A549 (cell line): ENCODE measurements at regions not wholly inside any gene's neighbourhood (a gene's known extent, or its start where the extent isn't known, plus 50 kb on each side); places are given as distances from the start of the nearest gene placed in this dataset.

Experiments
- ATAC-seq, 2 experiments: fragments of 200-7000 bp in 1 of 2; fragments of >200 bp in 1 of 2; cut with Nextera tagmentation in 1 of 2; cut with Tn5 transposase in 1 of 2; 3 replicates each; pipeline versions ENCODE4 v1.8.0 to v1.9.1; 2018 to 2020; ENCODE audit warnings: mild to moderate bottlenecking in 1 of 2, moderate library complexity in 1 of 2
- CTCF ChIA-PET: fragments of 300-600 bp; sonication (Branson Sonifier 250); formaldehyde crosslinking; extraction: SDS; loops from one replicate; lab custom pipeline; 2021; ENCODE audit warnings: antibody characterized with exemption, inconsistent platforms; lab: Yijun Ruan, JAX
- POLR2A ChIA-PET: fragments of 350-600 bp; formaldehyde crosslinking; extraction: SDS; loops from one replicate; lab custom pipeline; 2021; ENCODE audit warnings: antibody characterized with exemption, inconsistent platforms; lab: Yijun Ruan, JAX
- DNase-seq, 2 experiments: peaks; one replicate each; pipeline versions ENCODE4 v3.0.0 to v3.0.0-alpha.2; 2011 to 2016; ENCODE audit warnings: low read depth in 1 of 2, low spot score in 1 of 2
- FAIRE-seq: peaks from 2 replicates; lab custom pipeline; 2011; peaks lifted over from hg19 to GRCh38; lab: Jason Lieb, UNC
- H3K27ac ChIP-seq, 2 experiments: fragments of >200 bp; sonication (Bioruptor Twin); formaldehyde crosslinking; 3 replicates each; pipeline ENCODE4 v1.5.1; 2016 to 2017
- H3K4me1 ChIP-seq: fragments of >200 bp; sonication (Bioruptor Twin); formaldehyde crosslinking; 3 replicates; pipeline ENCODE4 v1.6.1; 2016
- H3K4me2 ChIP-seq: fragments of >200 bp; sonication (Bioruptor Twin); formaldehyde crosslinking; 3 replicates; pipeline ENCODE4 v1.6.1; 2016
- H3K4me3 ChIP-seq: fragments of >200 bp; sonication (Bioruptor Twin); formaldehyde crosslinking; 3 replicates; pipeline ENCODE4 v1.5.1; 2016
- H3K9me3 ChIP-seq: fragments of >200 bp; sonication (Bioruptor Twin); formaldehyde crosslinking; 3 replicates; pipeline ENCODE4 v1.6.1; 2016
- BCL3 ChIP-seq: fragments of >200 bp; sonication (Bioruptor Twin); formaldehyde crosslinking; IDR thresholded peaks from 3 replicates; pipeline ENCODE4 v1.6.1; 2016
- BHLHE40 ChIP-seq: IDR thresholded peaks from 2 replicates; pipeline ENCODE4 v1.6.1; 2012; ENCODE audit warnings: low read depth, low read length, inconsistent platforms
- EHMT2 ChIP-seq: fragments of 200-600 bp; sonication (generic); IDR thresholded peaks from 2 replicates; pipeline ENCODE4 v1.6.1; 2016; ENCODE audit warnings: antibody characterized with exemption, low read depth, mild to moderate bottlenecking, moderate library complexity
- EP300 ChIP-seq, 2 experiments: fragments of >200 bp; sonication (Bioruptor Twin); formaldehyde crosslinking; IDR thresholded peaks; 2 replicates in 1 of 2; 3 replicates in 1 of 2; pipeline ENCODE4 v1.6.1; 2016 to 2017
- ESRRA ChIP-seq: fragments of 150-350 bp; IDR thresholded peaks from 2 replicates; pipeline ENCODE4 v1.6.1; 2014; ENCODE audit warnings: mild to moderate bottlenecking, low read length, borderline replicate concordance
- GATA3 ChIP-seq: IDR thresholded peaks from 2 replicates; pipeline ENCODE4 v1.6.1; 2012; ENCODE audit warnings: borderline replicate concordance
- HDAC2 ChIP-seq: fragments of 200-600 bp; sonication (generic); IDR thresholded peaks from 2 replicates; pipeline ENCODE4 v1.6.1; 2016
- HEYL ChIP-seq: fragments of 250-450 bp; sonication (Bioruptor Pico); IDR thresholded peaks from 2 replicates; pipeline ENCODE4 v1.8.0; 2021; ENCODE audit warnings: mild to moderate bottlenecking, moderate library complexity
- HOXA7 ChIP-seq: fragments of 250-450 bp; sonication (Bioruptor Pico); IDR thresholded peaks from 2 replicates; pipeline ENCODE4 v1.5.0; 2020; ENCODE audit warnings: mild to moderate bottlenecking, moderate library complexity
- HOXB5 ChIP-seq: fragments of 250-450 bp; sonication (Bioruptor Pico); IDR thresholded peaks from 2 replicates; pipeline ENCODE4 v1.5.0; 2020; ENCODE audit warnings: mild to moderate bottlenecking, moderate library complexity
- JUNB ChIP-seq: fragments of >200 bp; sonication (Bioruptor Twin); formaldehyde crosslinking; IDR thresholded peaks from 2 replicates; pipeline ENCODE4 v1.6.1; 2016
- RAD21 ChIP-seq, 2 experiments: fragments of >200 bp in 1 of 2; sonication (Bioruptor Twin) in 1 of 2; formaldehyde crosslinking in 1 of 2; IDR thresholded peaks in 1 of 2; conservative IDR thresholded peaks in 1 of 2; 2 replicates in 1 of 2; 3 replicates in 1 of 2; pipeline ENCODE4 v1.6.1; 2012 to 2018; ENCODE audit warnings: inconsistent platforms in 1 of 2
- RCOR1 ChIP-seq: fragments of 150-350 bp; IDR thresholded peaks from 2 replicates; pipeline ENCODE4 v1.6.1; 2014; ENCODE audit warnings: antibody characterized with exemption, low read length, low read depth
- RFX5 ChIP-seq: fragments of 450-650 bp; IDR thresholded peaks from 2 replicates; pipeline ENCODE4 v1.7.1; 2014; ENCODE audit warnings: antibody characterized with exemption, mild to moderate bottlenecking, moderate library complexity
- RNF2 ChIP-seq: fragments of 200-600 bp; sonication (generic); IDR thresholded peaks from 2 replicates; pipeline ENCODE4 v1.6.1; 2016; ENCODE audit warnings: low read depth, mild to moderate bottlenecking, antibody characterized with exemption, moderate library complexity, borderline replicate concordance
- SMC3 ChIP-seq: fragments of >200 bp; sonication (Bioruptor Twin); formaldehyde crosslinking; IDR thresholded peaks from 3 replicates; pipeline ENCODE4 v1.6.1; 2018; ENCODE audit warnings: inconsistent platforms
- SREBF2 ChIP-seq: fragments of 450-650 bp; IDR thresholded peaks from 2 replicates; pipeline ENCODE4 v1.6.1; 2014; ENCODE audit warnings: mild to moderate bottlenecking, moderate library complexity
- ZFP36 ChIP-seq: fragments of 450-650 bp; IDR thresholded peaks from 2 replicates; pipeline ENCODE4 v1.6.1; 2014; ENCODE audit warnings: borderline replicate concordance; ENCODE audit not compliant: partially characterized antibody
- WGBS: methylation state at CpG from one replicate; pipeline ENCODE4 v1.1.6; 2017; ENCODE audit errors: missing lambda C conversion rate; 5-methylcytosine and 5-hydroxymethylcytosine counted together
- TF ChIP-seq, protein P1 (sequence below): fragments of 250-450 bp; sonication (Bioruptor Pico); IDR thresholded peaks from 2 replicates; pipeline ENCODE4 v1.5.0; 2020; ENCODE audit warnings: low read depth, mild to moderate bottlenecking, moderate library complexity
- TF ChIP-seq, protein P2 (sequence below): fragments of 450-650 bp; IDR thresholded peaks from 2 replicates; pipeline ENCODE4 v1.6.1; 2014; ENCODE audit warnings: antibody characterized with exemption
- TF ChIP-seq, protein P3 (sequence below): IDR thresholded peaks from 2 replicates; pipeline ENCODE4 v1.6.1; 2012

- H3K9me3 ChIP-seq, result no peaks in the 10 kb centered on the region
- no peak for FAIRE-seq
- CTCF ChIA-PET, result no interaction called here
- no peak overlapping the region for H3K4me3 ChIP-seq
- no peak overlapping the region for H3K4me2 ChIP-seq
- TF ChIP-seq EP300 (IDR thresholded peaks at IDR 0.05) (no peak), RNF2 (no peak), ZFP36 (no peak), SREBF2 (no peak)
- TF ChIP-seq, protein P1, sequence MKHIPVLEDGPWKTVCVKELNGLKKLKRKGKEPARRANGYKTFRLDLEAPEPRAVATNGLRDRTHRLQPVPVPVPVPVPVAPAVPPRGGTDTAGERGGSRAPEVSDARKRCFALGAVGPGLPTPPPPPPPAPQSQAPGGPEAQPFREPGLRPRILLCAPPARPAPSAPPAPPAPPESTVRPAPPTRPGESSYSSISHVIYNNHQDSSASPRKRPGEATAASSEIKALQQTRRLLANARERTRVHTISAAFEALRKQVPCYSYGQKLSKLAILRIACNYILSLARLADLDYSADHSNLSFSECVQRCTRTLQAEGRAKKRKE, result no peak
- TF ChIP-seq, all 56 proteins: peak for 0
- Histone ChIP-seq H3K27ac (no peak overlapping the region), H3K4me1 (no peaks in the 10 kb centered on the region)
- POLR2A ChIA-PET, result no interaction called here
- WGBS, result 65% methylated on average over 10 of the region's 11 CpGs
- ATAC-seq, result no peak
- DNase-seq, result no peak
These were observed 234.3 kb upstream of the HS6ST1 start for GRCh38 chr2:128552806-128553551.

DNA sequence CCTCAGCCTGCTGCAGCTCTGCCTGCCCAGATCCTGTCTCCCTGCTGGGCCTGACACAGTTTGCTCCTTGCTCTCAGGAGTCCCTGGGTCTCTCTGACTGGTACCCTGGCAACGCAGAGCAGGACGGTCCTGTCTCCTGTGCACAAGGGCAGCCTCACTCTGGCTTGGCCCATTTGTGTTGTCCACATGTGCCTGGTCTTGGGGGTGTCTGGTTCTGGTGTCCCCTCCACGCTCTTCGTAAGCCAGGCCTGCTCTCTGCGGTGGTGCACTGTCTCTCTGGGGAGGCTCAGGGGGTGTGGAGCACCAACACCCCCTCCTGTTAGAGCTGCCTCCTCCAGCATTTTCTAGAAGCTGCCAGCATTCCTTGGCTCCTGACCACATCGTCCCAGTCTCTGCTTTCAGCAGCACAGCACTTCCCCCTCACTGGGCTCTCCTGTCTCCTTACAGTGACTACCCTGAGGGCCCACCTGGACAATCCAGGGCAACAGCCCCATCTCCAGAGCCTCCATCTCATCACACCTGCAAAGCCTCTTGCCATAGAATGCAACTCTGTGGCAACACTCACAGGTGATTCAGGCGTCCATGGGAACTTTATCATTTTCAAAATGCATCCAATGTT lies 235.6 kb upstream of the HS6ST1 start:
- 40% methylated on average over 6 of the region's 7 CpGs for WGBS
- H3K27ac ChIP-seq, result no peak overlapping the region
- no peaks in the 10 kb centered on the region for H3K4me1 ChIP-seq
- POLR2A ChIA-PET, result no interaction called here
- H3K4me2 ChIP-seq, result no peak overlapping the region
- no peaks in the 10 kb centered on the region for H3K9me3 ChIP-seq
- CTCF ChIA-PET, result no interaction called here
- TF ChIP-seq HEYL (no peak), SMC3 (no peak), BHLHE40 (no peak), JUNB (no peak), EHMT2 (no peak), HDAC2 (no peak), GATA3 (no peak), RAD21 (conservative IDR thresholded peaks at IDR 0.05 in 1 of 2, IDR thresholded peaks at IDR 0.05 in 1 of 2) (no peak), RCOR1 (no peak), HOXA7 (no peak), ESRRA (no peak)
- TF ChIP-seq, protein P2, sequence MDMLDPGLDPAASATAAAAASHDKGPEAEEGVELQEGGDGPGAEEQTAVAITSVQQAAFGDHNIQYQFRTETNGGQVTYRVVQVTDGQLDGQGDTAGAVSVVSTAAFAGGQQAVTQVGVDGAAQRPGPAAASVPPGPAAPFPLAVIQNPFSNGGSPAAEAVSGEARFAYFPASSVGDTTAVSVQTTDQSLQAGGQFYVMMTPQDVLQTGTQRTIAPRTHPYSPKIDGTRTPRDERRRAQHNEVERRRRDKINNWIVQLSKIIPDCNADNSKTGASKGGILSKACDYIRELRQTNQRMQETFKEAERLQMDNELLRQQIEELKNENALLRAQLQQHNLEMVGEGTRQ, result no peak
- TF ChIP-seq, protein P3, sequence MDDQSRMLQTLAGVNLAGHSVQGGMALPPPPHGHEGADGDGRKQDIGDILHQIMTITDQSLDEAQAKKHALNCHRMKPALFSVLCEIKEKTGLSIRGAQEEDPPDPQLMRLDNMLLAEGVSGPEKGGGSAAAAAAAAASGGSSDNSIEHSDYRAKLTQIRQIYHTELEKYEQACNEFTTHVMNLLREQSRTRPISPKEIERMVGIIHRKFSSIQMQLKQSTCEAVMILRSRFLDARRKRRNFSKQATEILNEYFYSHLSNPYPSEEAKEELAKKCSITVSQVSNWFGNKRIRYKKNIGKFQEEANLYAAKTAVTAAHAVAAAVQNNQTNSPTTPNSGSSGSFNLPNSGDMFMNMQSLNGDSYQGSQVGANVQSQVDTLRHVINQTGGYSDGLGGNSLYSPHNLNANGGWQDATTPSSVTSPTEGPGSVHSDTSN, result no peak
- FAIRE-seq (no peak), ATAC-seq (no peak), DNase-seq (no peak)
- no peak overlapping the region for H3K4me3 ChIP-seq

DNA sequence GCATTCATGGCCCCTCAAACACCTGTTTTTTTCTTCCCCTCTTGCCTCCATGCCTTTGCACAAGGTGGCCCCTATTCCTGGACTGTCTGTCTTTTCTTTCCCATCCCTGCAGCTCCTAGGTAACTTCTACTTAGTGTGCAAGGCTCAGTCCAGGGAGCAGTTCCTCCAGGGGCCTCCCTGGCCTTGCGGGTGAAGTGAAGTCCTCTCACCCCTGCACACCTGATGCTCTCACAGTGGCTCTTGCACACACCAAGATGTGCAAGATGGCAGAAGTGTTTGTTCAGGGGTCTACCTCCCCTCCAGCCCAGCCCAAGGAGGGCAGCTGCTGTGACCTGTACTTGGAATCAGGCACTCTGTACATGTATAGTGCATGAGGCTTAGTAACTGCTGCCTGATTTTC lies 236.8 kb upstream of the HS6ST1 start:
- ChIA-PET POLR2A (no interaction called here), CTCF (interaction anchor here (0.5 kb wide), 1 partner anchor 15 kb away, joined by 3 read pairs; no protein-coding TSS in a partner anchor)
- Histone ChIP-seq H3K4me2 (no peak overlapping the region), H3K4me1 (no peaks in the 10 kb centered on the region), H3K27ac (no peak overlapping the region), H3K4me3 (no peak overlapping the region), H3K9me3 (no peaks in the 10 kb centered on the region)
- TF ChIP-seq SMC3 (no peak), RAD21 (conservative IDR thresholded peaks at IDR 0.05 in 1 of 2, IDR thresholded peaks at IDR 0.05 in 1 of 2) (no peak), RFX5 (no peak), BCL3 (no peak), HOXB5 (CRISPR knock-in tag) (no peak)
- FAIRE-seq (no peak), ATAC-seq (no peak), DNase-seq (no peak)
- 88% methylated on average over 1 of the region's 1 CpG for WGBS
